ENCODE measurements at regions not wholly inside any gene's neighbourhood (a gene's known extent, or its start where the extent isn't known, plus 50 kb on each side); places are given as distances from the start of the nearest gene placed in this dataset.

DNA sequence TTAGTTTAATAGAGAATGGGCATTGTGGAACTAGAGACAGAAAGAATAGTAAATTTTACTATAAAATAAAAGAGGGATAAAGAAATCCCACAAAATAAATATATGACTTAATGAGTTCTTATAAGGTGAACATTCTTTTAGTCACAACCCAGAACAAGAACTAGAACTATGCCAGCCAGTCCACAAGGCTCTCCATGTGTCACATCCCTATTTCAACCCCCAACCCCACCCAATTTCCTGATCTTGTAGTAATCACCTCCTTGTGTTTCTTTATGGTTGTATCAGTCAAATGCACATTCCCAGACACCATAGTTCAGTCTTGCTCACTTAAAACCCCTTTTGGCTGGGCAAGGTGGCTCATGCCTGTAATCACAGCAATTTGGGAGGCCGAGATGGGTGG lies 662.3 kb upstream of the CAMK1G start:
- DNase-seq = no peak

DNA sequence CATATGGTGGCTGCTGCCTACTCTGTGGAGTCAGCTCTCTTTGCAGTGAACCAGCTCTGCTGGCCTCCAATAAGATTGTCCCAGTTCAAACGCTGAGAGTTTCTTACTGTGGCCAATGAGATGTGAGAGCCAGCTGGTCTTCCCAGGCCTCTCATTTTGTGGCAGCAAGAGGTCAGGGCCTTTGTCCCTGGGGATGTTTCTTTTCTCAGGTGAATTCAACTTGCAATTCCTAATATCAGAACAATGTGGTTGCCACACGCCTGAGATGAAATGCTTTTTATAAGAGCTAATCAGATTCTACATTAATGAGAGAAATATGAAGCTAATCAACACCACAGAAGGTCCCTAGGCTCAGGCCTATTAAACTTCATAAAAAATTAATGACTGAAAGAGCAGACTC lies 660.1 kb upstream of the CAMK1G start:
- no peak for DNase-seq

DNA sequence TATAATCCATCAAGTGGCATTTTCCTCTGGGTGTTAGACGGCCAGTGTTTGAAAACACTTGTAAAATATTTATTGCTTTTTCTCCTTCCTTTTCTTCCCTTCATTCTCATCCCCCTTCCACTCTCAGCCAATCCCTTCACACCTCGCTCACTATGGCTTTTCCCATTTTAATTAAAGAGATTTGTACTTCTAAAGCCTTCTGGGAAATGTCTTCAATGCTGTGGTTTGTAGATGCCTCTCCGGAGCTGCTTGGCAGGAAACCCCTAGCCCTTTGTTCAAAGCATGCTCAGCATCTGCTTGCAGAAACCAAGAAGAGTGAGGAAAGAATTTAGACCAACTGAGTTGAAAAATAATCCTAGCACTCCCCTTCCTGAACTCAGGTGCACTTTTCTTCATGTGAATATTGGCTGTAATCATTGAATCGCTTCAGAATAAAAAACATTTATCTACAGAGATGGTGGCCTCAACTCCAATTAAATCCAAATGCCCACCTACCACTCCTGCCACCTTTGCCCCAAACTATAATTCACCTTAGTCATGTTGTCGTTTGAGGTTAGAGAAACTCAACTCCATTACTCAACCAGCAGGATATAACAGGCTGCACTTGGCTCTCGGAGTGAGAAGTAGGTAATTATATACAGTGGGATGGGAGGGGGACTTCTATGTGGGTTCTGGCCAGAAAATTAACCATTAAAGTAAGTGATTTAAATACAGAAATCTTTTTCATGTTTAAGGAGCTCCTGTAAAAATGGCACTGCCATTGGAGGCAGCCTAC lies 659.4 kb upstream of the CAMK1G start:
- DNase-seq = no peak

DNA sequence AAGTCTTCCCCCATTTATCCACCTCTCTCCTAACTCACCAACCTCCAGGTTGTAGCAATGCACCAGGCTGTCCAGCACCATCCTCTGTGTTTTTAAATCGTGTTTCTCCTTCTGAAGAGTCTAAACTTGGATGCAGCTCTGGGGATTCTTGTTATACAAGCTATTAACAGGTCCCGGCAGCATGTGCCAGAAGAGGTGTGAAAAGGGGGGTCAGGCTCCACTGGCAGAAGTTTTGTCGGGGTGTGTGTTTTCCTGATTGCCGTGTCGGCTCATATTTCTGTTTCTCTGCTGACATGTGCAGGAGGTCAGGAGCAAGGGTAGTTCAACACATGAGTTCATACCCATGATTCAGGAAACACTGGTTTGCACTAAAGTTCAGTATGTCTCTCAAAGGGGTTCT lies 658.6 kb upstream of the CAMK1G start:
- no peak for DNase-seq

DNA sequence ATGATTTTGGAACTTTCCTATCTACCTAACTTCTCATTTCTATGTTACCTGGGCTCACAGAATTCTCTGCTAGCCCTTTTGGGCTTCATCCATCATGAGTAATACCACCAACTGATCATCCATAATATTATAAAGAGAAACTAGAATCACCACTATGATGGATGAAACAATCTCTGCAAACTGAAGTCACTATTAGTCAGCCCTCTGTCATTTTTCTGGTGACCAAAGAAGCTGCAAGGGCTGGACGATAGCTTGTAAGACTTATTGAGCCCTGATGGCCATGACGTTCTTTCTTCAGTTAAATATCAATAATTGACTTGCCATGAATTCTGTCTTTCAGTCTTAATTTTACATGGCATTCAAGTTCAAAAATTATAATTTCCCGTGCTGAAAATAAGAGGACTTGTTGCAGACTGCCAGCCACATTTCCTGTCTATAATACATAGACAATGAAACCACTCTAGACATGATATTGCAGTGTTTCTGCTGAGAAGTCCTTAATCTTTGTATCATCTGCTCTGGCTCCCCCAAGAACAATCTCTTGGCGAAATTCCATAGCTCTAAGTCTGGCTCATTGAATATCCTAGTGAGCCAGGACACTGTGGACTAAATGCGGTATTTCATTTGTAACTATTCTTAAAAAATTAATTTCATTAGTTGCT lies 655.0 kb upstream of the CAMK1G start:
- DNase-seq = no peak

DNA sequence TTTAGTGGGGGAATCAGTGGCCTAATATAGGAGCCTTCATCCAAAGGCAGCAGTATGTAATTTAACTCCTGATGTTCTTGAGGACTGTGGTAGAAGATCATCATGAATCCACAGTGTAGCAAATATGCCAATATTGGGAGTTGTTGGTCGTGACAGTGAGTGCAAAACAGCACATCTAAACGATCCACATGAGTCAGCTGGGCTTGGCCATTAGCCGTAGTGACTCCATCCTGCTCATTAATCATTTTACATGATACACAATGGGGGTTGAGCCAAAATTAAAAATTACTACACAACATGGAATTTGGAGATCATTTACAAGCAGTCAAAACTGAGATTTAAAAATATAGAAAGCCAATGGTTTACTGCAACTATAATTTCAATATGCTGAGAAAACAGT lies 653.9 kb upstream of the CAMK1G start:
- DNase-seq = no peak

DNA sequence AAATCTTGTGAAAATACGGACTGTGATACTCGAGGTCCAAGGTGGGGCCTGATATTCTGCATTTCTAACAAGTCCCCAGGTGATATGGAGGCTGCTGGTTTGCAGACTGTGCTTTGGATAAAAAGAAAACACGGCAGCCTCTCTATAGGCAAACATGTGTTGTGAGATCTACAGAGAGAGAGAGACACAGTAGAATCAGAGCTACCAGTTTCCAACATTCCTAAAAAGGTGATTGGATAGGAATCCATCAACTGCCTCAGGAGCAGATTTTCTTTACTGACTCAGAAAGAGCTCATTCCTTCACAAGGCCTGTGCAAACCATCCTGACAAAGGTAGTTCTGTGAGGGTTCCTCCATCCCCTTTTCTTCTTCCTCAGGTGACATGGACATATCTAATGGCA lies 651.6 kb upstream of the CAMK1G start:
- DNase-seq = no peak

DNA sequence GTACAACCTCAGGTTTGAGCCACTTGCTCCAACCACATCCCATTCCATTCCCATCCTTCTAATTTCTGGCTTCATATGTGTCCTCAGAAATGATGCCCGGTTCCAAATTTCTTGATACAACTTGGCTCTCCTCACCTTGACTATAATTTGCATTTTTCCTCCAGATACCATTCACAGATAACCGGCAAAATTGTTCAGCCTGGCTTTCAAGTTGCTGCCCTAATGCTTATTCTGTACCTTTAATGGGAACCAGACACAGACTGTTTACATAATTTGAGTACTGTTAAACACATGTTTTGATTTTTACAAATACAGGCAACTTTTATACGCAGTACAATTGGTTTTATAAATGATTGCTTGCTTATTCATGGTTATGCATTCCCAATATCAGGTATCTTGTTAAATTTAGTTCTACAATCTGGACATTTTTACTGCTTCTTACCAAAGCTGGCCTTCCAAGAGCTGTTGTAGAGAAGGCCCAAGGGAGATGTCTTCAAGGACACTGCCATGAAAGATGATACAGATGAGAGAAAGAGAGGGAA lies 649.5 kb upstream of the CAMK1G start:
- DNase-seq = no peak

DNA sequence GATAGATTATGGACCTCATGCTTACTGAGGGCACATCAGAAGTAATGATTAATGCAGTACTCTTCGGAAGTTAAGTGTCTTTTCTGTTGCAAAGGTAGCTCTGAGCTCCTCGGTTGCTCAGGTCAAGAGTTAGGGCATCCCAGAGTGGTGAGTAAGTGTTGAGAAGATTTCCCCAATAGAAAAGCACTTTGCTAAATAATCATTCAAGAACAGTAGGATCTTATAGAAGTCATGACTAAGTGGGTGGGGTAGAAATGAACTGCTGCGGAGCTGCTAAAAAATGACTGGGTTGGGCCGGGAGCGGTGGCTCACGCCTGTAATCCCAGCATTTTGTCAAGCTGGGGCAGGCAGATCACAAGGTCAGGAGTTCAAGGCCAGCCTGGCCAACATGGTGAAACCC lies 648.6 kb upstream of the CAMK1G start:
- DNase-seq = no peak

DNA sequence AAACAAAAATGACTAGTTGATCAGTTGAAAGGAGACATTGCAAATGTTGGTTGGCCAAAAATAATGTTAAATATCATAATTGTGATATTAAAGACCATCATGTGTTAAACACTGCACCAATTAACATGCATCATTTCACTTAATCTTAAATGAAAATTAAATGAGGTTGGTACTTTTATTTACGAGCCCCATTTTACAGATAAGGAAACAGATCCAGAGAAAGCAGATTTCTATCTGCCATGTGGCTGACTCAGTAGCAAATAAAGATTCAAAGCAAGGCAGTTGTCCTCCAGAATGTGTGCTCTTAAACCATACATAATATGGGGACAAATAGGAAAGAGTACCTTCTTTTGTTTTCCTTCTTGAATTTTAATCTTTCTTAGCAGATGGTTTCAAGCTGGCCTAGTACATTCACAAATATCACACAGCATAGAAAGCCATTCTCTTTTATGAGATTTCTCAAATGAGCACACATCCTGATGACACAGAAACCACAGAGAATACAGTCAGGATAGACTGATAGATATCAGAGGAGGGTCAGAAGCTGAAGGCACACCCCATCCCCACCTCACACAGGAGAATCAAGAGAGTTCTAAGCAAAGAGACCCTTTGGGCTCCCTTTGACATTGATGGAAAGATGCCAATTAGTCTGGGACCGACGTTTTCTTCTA lies 647.9 kb upstream of the CAMK1G start:
- DNase-seq = no peak

DNA sequence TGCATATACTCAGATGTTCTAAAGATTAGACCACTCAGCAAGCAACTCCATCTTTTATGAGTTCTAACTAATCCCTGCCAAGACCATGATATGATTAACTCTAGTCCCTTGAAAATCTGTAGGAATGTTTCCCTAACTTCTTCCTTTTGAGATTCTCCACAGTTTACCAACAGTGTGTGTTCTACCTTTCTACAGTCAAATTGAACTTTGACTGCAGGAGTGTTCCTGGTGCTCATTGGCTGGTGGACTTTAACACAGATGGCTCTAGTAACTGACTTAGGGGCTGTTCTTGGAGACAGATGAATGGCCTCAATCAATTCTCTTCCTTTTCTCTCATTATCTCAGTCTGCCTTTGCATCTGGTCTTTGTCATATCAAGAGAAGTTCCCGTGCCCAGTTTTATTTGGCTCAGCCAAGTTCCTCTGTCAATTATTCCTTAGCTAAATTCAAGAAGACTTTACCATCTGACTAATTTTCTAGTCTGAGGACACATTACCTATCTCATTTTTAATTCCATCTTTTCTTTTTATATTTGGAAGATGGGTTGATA lies 643.9 kb upstream of the CAMK1G start:
- no peak for DNase-seq

DNA sequence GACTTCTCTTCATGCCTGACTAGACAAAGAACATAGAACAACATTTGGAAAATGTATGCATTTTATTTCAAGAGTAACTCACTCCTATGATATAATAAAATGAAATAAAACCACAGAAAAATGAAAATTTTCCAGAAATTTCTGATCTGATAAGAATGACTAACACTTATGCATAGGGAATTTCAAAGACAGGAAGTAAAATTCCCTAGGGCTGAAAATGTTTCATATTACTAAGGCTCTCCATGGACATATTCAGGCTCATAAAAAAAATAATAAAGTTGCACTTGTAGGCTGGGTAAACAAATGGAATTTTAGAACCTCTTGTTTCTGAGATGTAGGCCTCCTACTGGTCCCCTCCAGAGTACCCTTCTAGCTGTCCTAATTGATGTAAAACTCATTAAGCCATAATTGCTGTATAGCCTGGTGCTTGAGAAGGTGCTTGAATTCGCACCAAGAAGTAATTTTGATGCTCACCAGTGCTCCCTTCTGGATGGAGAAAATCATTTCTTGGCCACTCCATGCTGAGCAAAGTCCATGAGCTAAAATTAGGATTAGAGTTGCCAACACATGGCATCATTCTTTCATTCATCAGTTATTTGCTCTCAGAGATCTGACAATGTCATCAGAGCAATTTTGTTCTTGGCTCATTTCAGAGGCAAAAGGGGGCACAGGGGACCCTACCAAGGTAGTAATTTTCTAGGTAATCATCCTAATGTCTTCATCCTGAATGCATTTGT lies 641.0 kb upstream of the CAMK1G start:
- DNase-seq = peak; percentile 86

DNA sequence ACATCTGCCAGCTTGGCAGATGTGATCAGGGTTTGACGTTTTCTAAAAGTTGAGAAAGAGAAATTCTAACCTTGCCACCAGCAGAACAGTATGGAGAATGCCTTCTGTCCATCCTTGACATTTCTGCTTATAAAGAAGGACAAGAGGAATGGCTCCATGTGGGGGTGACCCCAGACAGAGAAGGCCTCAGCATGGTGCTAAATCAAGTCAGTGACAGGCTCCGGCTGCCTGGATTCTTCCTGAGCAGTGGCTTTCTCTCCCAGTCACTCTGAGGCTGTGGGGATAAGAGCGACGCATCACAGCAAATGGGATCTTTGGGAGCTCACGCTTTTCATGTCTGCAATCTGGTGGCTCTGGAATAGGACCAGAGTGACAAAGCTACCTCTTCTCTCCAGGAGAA lies 640.2 kb upstream of the CAMK1G start:
- DNase-seq = no peak

DNA sequence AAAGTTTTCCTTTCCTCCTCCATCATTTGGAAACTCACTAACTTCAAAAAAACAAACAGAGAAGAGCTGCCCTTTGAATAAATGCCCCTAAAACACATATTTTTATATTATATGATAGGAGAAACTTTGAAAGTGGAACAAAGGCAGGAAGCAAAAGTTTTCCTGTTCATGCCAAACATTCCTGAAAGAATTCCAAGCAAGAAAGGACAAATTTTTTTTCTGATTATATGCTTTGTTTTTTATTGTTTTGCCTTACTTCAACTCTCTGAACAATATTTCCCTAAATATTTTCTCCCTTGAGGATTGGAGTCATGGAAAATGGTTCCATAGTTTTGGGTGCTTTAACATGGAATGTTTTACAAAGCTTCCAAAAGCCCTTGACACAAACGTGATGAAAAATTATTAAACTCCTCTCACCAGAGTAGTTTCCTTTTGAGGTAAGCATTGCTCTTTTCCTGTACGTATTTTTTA lies 638.5 kb upstream of the CAMK1G start:
- DNase-seq = no peak

DNA sequence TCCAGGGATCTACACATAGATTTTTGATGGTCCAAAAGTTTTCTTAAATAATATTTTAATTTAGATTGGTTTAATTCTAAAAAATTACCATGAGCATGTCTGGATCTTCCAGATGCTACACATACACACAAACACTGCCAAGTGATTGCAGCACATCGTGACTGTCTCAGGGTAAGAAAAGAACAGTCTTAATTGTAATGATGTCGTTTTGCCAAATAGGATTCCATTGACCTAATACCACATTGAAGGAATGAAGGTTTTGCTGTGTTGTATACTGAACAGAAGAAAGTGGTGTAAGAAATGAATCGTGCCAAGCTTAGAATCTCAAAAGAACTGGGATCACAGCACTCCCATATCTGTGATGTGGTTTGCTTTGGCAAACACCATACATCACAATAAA lies 633.3 kb upstream of the CAMK1G start:
- no peak for DNase-seq

DNA sequence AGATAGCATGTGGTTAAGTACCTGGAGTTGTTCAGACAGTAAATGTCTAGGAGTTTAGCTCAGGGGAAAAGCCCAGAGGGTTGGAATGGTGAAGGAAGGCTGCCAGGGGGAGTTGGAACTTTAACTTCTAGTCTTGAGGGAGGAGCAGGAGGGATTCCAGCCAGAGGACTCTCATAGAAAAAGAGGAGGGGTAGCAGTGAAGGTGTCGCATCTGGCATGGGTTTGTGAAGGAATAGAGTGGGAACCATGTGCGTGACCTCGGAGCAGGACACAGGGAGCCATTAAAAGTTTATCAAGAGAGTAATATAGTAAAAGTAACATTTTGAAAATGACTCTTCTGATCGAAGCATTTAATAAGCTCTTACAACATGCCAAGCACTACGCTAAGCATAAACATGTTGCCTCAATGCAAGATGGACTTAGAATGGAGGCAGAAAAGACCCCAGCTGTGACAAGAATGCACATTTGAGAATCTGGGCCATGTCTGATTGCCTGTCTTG lies 632.4 kb upstream of the CAMK1G start:
- DNase-seq = no peak

DNA sequence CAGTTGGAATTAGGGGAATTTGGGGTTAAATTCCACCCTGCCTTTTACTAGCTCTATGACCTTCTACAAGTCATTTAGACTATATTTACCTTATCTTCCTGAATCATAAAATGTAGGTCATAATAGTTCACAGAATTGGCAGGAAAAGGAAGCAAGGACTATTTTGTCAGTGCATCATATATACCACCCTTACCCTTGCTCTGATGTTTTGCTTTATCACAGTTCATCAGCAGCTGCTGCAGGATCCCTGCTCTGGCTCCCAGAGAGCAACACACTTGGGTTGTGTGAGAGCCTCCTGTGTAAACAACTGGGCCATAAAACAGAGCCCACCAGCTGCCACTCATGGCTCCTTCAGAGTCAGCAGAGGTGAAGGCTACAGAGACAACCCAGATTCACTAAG lies 631.6 kb upstream of the CAMK1G start:
- DNase-seq = no peak

DNA sequence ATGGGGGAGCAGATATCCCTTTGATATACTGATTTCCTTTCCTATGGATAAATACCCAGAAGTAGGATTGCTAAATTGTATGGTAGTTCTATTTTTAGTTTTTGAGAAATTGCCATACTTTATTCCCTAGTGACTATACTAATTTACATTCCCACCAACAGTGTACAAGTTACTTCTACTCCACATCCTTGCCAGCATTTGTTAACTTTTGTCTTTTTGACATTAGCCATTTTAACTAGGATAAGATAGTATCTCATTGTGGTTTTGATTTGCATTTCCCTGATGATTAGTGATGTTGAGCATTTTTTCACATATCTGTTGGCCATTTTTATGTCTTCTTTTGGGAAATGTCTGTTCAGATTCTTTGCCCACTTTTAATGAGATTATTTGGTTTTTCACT lies 620.6 kb upstream of the CAMK1G start:
- DNase-seq = no peak

DNA sequence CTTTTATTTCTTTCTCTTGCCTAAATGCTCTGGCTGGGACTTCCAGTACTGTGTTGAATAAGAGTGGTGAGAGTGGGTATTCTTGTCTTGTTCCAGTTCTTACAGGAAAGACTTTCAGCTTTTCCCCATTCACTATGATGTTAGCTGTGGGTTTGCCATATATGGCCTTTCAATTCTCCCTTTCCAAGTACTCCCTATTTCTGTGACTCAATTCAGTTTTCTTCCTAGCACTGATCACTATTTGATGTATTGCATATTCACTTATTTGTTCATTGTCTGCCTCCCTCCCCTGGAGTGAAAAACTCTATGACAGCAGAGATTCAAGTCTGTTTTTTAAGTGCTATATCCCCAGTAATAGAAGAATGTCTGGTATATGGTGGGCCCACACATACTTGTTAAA lies 618.2 kb upstream of the CAMK1G start:
- DNase-seq = no peak

DNA sequence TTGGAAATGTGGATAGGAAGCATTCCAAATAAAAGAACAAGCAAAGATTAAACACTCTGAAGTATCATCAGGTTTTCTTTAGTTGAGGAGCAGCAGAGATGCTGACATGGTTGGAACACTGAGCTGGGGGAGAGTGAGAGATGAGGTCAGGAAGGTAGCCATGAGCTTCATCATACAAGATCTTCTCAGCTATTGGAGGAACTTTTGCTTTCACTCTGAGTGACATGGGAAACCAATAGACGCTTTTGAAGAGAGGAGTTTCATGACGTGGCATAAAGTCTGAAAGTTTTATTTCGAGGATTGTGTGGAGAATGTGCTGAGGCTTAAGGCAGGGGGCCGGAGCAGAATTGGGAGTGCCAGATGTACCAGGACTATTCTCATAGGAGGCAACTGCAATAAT lies 616.2 kb upstream of the CAMK1G start:
- no peak for DNase-seq

DNA sequence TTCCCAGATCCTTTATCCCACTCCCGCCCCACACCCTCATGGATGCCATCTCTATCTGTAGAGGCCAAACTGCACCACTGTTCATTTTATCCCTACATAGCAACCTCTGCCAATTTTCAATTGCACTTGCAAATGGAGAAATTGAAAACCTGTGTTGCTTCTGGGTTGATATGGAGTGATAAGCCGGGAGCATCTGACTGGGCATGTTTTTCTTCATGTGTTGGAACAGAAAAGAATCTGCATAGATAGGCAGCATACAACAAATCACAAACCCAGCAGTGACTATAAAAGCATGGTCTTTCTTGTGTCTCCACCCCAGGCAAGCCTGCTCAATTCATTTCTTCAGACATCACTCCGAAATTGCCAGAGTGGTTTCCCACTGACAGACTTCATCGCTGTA lies 608.8 kb upstream of the CAMK1G start:
- no peak for DNase-seq

DNA sequence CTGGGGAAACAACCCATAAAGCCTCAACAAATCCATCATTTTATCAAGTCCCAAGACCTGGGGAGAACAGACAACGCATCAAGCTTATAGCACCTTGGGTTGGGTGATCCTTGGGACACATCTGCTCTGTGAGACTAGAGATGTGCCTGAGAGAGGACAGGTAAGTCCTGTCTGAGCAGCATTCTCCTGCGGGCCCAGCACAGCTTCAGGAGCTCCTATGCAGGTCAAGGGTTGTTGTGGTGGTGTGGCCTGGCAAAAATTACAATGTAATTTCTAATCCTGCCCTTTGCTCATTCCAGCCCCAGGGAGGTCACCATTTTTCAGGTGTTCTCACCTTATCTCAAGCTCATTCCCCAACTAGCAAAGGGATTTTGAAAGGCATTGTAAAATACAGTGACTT lies 608.1 kb upstream of the CAMK1G start:
- DNase-seq = no peak

DNA sequence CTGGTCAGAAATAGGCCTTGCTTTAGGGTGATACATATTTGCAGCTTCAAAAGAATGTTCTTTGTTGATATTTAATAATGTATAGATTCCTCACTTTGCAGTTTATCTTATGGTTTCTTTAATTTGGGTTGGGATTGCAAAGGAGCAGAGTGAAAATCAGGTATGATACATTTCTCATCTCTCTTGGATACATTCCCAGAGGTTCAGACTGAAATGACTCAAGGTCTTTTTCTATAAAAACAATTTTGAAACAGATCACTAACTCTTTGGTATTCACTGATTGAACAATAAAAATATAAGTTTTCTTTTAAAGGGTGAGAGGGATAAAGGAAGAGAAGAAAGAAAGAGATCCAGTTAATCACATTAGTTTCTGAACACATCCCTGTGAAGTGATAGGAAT lies 606.5 kb upstream of the CAMK1G start:
- DNase-seq = no peak

Measured in NCI-H2081 treated with DMSO at 0.1 percent for 48 hours (cell line).